ENCODE measurements at regions not wholly inside any gene's neighbourhood (a gene's known extent, or its start where the extent isn't known, plus 50 kb on each side); places are given as distances from the start of the nearest gene placed in this dataset.

GRCh38 chr6:165146456-165146855 lies 162.9 kb downstream of the C6orf118 start:
- intact Hi-C loops (cut with micrococcal nuclease; ENCODE audit: unreplicated experiment): no loop called here

More at GRCh38 chr6:165146456-165146855, 162.9 kb downstream of the C6orf118 start:
- H3K79me2 ChIP-seq (ENCODE audit: insufficient read depth, low read length): no peaks in the 10 kb centered on the region
- ATAC-seq (no peak), FAIRE-seq (no peak), DNase-seq (ENCODE audit: low spot score) (no peak)
- WGBS (ENCODE audit: low lambda C conversion rate): 1% methylated on average over 2 of the region's 3 CpGs
- ChIA-PET CTCF (ENCODE audit: low intra/inter-chr PET ratio, low total read pairs) (no interaction called here), POLR2A (no interaction called here)
- no peaks in the 10 kb centered on the region for H4K20me1 ChIP-seq (ENCODE audit: insufficient read depth, low read length)
- H3K36me3 ChIP-seq (replicated peaks in 1 of 2; ENCODE audit: control insufficient read depth in 1 of 2, insufficient read depth in 2 of 2, low read length in 2 of 2): no peaks in the 10 kb centered on the region
- no peak overlapping the region for H3K27ac ChIP-seq (ENCODE audit: extremely low read length, insufficient read depth, low read length)
- no peak overlapping the region for H3K4me2 ChIP-seq (ENCODE audit: low read depth, low read length)
- no peak overlapping the region for H3K4me3 ChIP-seq (replicated peaks in 1 of 3; ENCODE audit: insufficient read depth in 1 of 3, low read depth in 2 of 3, low read length in 3 of 3)
- peaks cover 97% of the 10 kb centered on the region for H3K9me3 ChIP-seq (ENCODE audit: low read length)
- in situ Hi-C loops (cut with HindIII; ENCODE audit: extremely low pct_ligation_motif_present, low pct_unique_long_range_greater_than_20kb): no loop called here
- no peak overlapping the region for H3K9ac ChIP-seq (ENCODE audit: insufficient read depth, low read depth, low read length)
- BruUV-seq (replicated peaks): no TSS peak
- H2AFZ ChIP-seq (ENCODE audit: low read length): no peak overlapping the region
- H3K27me3 ChIP-seq (ENCODE audit: control insufficient read depth in 1 of 2, insufficient read depth in 2 of 2, low read length in 2 of 2): no peaks in the 10 kb centered on the region
- TF ChIP-seq KLF11 (CRISPR knock-in tag; IDR thresholded peaks at IDR 0.05): no peak
- TF ChIP-seq ZNF879 (CRISPR knock-in tag; IDR thresholded peaks at IDR 0.05): no peak
- no peak for TF ChIP-seq ZNF274 (CRISPR knock-in tag; IDR thresholded peaks at IDR 0.05)
- no peak for TF ChIP-seq MYPOP (CRISPR knock-in tag; IDR thresholded peaks at IDR 0.05)
- no peak for TF ChIP-seq SMAD3 (CRISPR knock-in tag; IDR thresholded peaks at IDR 0.05)
- TF ChIP-seq ZNF749 (CRISPR knock-in tag; IDR thresholded peaks at IDR 0.05; ENCODE audit: borderline replicate concordance): no peak
- TF ChIP-seq TFDP2 (CRISPR knock-in tag; IDR thresholded peaks at IDR 0.05): no peak
- TF ChIP-seq TERF1 (CRISPR knock-in tag; IDR thresholded peaks at IDR 0.05): no peak
- no peak for TF ChIP-seq TBL1XR1 (IDR thresholded peaks at IDR 0.05; ENCODE audit: borderline replicate concordance, low read length, partially characterized antibody)
- TF ChIP-seq ZNF530 (CRISPR knock-in tag; IDR thresholded peaks at IDR 0.05; ENCODE audit: low read depth): no peak
- TF ChIP-seq NFKB2 (CRISPR knock-in tag; IDR thresholded peaks at IDR 0.05; ENCODE audit: borderline replicate concordance): no peak
- no peak for TF ChIP-seq TBX2 (CRISPR knock-in tag; IDR thresholded peaks at IDR 0.05; ENCODE audit: borderline replicate concordance)
- no peak for TF ChIP-seq ZNF121 (CRISPR knock-in tag; IDR thresholded peaks at IDR 0.05)
- no peak for TF ChIP-seq MEIS1 (CRISPR knock-in tag; IDR thresholded peaks at IDR 0.05; ENCODE audit: borderline replicate concordance)
- TF ChIP-seq NRL (CRISPR knock-in tag; IDR thresholded peaks at IDR 0.05; ENCODE audit: borderline replicate concordance): no peak
- no peaks in the 10 kb centered on the region for H3K4me1 ChIP-seq (ENCODE audit: insufficient read depth, low read length)

Measured in HepG2 (cell line).